GM12878 (cell line): ENCODE measurements at regions not wholly inside any gene's neighbourhood (a gene's known extent, or its start where the extent isn't known, plus 50 kb on each side); places are given as distances from the start of the nearest gene placed in this dataset.

Experiments used
- ATAC-seq: fragments of 200-7000 bp; cut with Tn5 transposase; 3 replicates; pipeline ENCODE4 v1.9.1; 2020; ENCODE audit warnings: mild to moderate bottlenecking, moderate library complexity
- BruUV-seq: library from RNA; stranded (reverse); fragments of 400-500 nt; replicated peaks from 2 replicates; lab custom pipeline; 2021; lab: Mats Ljungman, UMichigan
- CTCF ChIA-PET: fragments of 300-600 bp; sonication (Branson Sonifier 250); formaldehyde crosslinking; extraction: SDS; loops from one replicate; lab custom pipeline; 2021; ENCODE audit warnings: inconsistent platforms; lab: Yijun Ruan, JAX
- POLR2A ChIA-PET: fragments of 350-600 bp; formaldehyde crosslinking; extraction: SDS; loops from one replicate; lab custom pipeline; 2021; ENCODE audit warnings: inconsistent platforms; lab: Charles Lee
- RAD21 ChIA-PET: fragments of 300-600 bp; sonication (Branson Sonifier 250); formaldehyde crosslinking; loops from one replicate; lab custom pipeline; 2023; ENCODE audit warnings: antibody characterized with exemption; ENCODE audit not compliant: unreplicated experiment; lab: Charles Lee
- SMC1A ChIA-PET: fragments of 300-600 bp; sonication (Branson Sonifier 250); formaldehyde crosslinking; loops from one replicate; lab custom pipeline; 2023; ENCODE audit not compliant: unreplicated experiment, uncharacterized antibody; lab: Charles Lee
- DNase-seq: peaks from one replicate; pipeline ENCODE4 v3.0.0-alpha.2; 2011; ENCODE audit warnings: low read depth, low spot score
- FAIRE-seq: peaks from 3 replicates; lab custom pipeline; 2011; peaks lifted over from hg19 to GRCh38; lab: Jason Lieb, UNC
- H2AFZ ChIP-seq: 2 replicates; pipeline ENCODE4 v1.6.0; 2011; ENCODE audit warnings: low read depth, low read length, control low read depth; ENCODE audit not compliant: control insufficient read depth
- H3K27ac ChIP-seq: 2 replicates; pipeline ENCODE4 v1.5.1; 2011; ENCODE audit warnings: control low read depth; ENCODE audit not compliant: control insufficient read depth, insufficient read depth
- H3K27me3 ChIP-seq, 2 experiments: replicated peaks in 1 of 2; 2 replicates each; pipeline versions ENCODE4 v1.6.0 to v1.6.1; 2011; ENCODE audit warnings: low read length in 1 of 2; ENCODE audit not compliant: control insufficient read depth in 2 of 2, insufficient read depth in 2 of 2
- H3K36me3 ChIP-seq, 2 experiments: 2 replicates each; pipeline ENCODE4 v1.5.1; 2011; ENCODE audit warnings: low read length in 1 of 2; ENCODE audit not compliant: control insufficient read depth in 2 of 2, insufficient read depth in 2 of 2
- H3K4me1 ChIP-seq: 2 replicates; pipeline ENCODE4 v1.6.1; 2011; ENCODE audit warnings: mild to moderate bottlenecking, low read length, moderate library complexity, mixed read lengths; ENCODE audit not compliant: control insufficient read depth, insufficient read depth
- H3K4me2 ChIP-seq: 2 replicates; pipeline ENCODE4 v1.6.0; 2011; ENCODE audit warnings: control low read depth; ENCODE audit not compliant: control insufficient read depth, insufficient read depth
- H3K4me3 ChIP-seq: fragments of 200-600 bp; sonication (generic); 2 replicates; pipeline ENCODE4 v1.5.1; 2016
- H3K79me2 ChIP-seq: 2 replicates; pipeline ENCODE4 v1.6.0; 2011; ENCODE audit warnings: low read length; ENCODE audit not compliant: control insufficient read depth, insufficient read depth
- H3K9ac ChIP-seq: 2 replicates; pipeline ENCODE4 v1.8.0; 2011; ENCODE audit warnings: low read length, control low read depth, mixed read lengths; ENCODE audit not compliant: control insufficient read depth, insufficient read depth
- H3K9me3 ChIP-seq: replicated peaks from 3 replicates; pipeline ENCODE4 v1.5.1; 2011; ENCODE audit warnings: mild to moderate bottlenecking, low read length; ENCODE audit not compliant: control insufficient read depth, insufficient read depth
- H4K20me1 ChIP-seq: 2 replicates; pipeline ENCODE4 v1.6.0; 2011; ENCODE audit not compliant: control insufficient read depth, insufficient read depth
- ATF3 ChIP-seq: IDR thresholded peaks from 2 replicates; pipeline ENCODE4 v1.6.1; 2011; ENCODE audit warnings: low read depth, mild to moderate bottlenecking, low read length, moderate library complexity, borderline replicate concordance; ENCODE audit errors: extremely low read depth
- ATF7 ChIP-seq: fragments of 450-650 bp; IDR thresholded peaks from 2 replicates; pipeline ENCODE4 v1.6.1; 2016; ENCODE audit warnings: low read depth, mild to moderate bottlenecking
- BHLHE40 ChIP-seq, 2 experiments: fragments of 450-650 bp in 1 of 2; IDR thresholded peaks; 2 replicates each; pipeline ENCODE4 v1.6.1; 2011 to 2017; ENCODE audit warnings: low read depth in 2 of 2, borderline replicate concordance in 1 of 2, improper control_type of control experiment in 1 of 2, low read length in 1 of 2, mild to moderate bottlenecking in 1 of 2
- CEBPZ ChIP-seq: fragments of 150-350 bp; IDR thresholded peaks from 2 replicates; pipeline ENCODE4 v1.6.1; 2016; ENCODE audit warnings: low read depth, low read length
- CHD4 ChIP-seq: fragments of 200-600 bp; sonication (generic); IDR thresholded peaks from 2 replicates; pipeline ENCODE4 v1.6.1; 2016; ENCODE audit warnings: mild to moderate bottlenecking
- DPF2 ChIP-seq: fragments of 450-650 bp; IDR thresholded peaks from 2 replicates; pipeline ENCODE4 v1.6.1; 2017; ENCODE audit warnings: mild to moderate bottlenecking
- ETV6 ChIP-seq, 2 experiments: fragments of 450-650 bp in 1 of 2; IDR thresholded peaks in 1 of 2; conservative IDR thresholded peaks in 1 of 2; 2 replicates each; pipeline ENCODE4 v1.6.1; 2014; ENCODE audit warnings: antibody characterized with exemption in 1 of 2, borderline replicate concordance in 1 of 2, low read depth in 1 of 2, mild to moderate bottlenecking in 1 of 2, moderate library complexity in 1 of 2
- FOXK2 ChIP-seq: fragments of 450-650 bp; IDR thresholded peaks from 2 replicates; pipeline ENCODE4 v1.6.1; 2017; ENCODE audit warnings: mild to moderate bottlenecking, moderate library complexity
- GABPA ChIP-seq: IDR thresholded peaks from 2 replicates; pipeline ENCODE4 v1.6.1; 2014; ENCODE audit warnings: antibody characterized with exemption, low read depth, mild to moderate bottlenecking, inconsistent platforms
- HDAC6 ChIP-seq: fragments of 200-600 bp; sonication (generic); IDR thresholded peaks from one replicate; pipeline ENCODE4 v1.8.0; 2017; ENCODE audit warnings: antibody characterized with exemption; ENCODE audit not compliant: unreplicated experiment
- LARP7 ChIP-seq: fragments of 450-650 bp; IDR thresholded peaks from 2 replicates; pipeline ENCODE4 v1.6.1; 2017; ENCODE audit warnings: mild to moderate bottlenecking
- WGBS: methylation state at CpG from one replicate; pipeline ENCODE4 v1.1.6; 2016; ENCODE audit warnings: low lambda C conversion rate; ENCODE audit not compliant: insufficient replicate concordance, insufficient coverage; ENCODE audit errors: missing lambda C conversion rate; 5-methylcytosine and 5-hydroxymethylcytosine counted together
- in situ Hi-C: fragments of 300-500 bp; cut with MboI; formaldehyde crosslinking; loops from 9 replicates; pipeline ENCODE4 v1.14.3; 2018; ENCODE audit warnings: mixed read lengths
- intact Hi-C: fragments of 100-400 bp; cut with micrococcal nuclease; formaldehyde crosslinking; loops from one replicate; pipeline ENCODE4 v1.14.2; 2022; ENCODE audit not compliant: unreplicated experiment

- no peak for TF ChIP-seq BHLHE40 (IDR thresholded peaks at IDR 0.05; ENCODE audit: borderline replicate concordance in 1 of 2, low read depth in 2 of 2, low read length in 1 of 2)
- no peak for TF ChIP-seq ATF7
- no peak for TF ChIP-seq HDAC6
- TF ChIP-seq GABPA, result no peak
- TF ChIP-seq LARP7, result no peak
- TF ChIP-seq ATF3, result no peak
- no peak for TF ChIP-seq CHD4
- TF ChIP-seq, all 136 proteins: peak for 0
These were observed 226.9 kb downstream of the ADAMTS9 start (continued) for GRCh38 chr3:64460877-64461276.

GRCh38 chr3:64460141-64460730 is 227.6 kb downstream of the ADAMTS9 start:
- Histone ChIP-seq H3K27ac (no peak overlapping the region), H3K36me3 (no peaks in the 10 kb centered on the region), H3K4me3 (no peak overlapping the region), H3K9me3 (no peaks in the 10 kb centered on the region), H3K27me3 (no peaks in the 10 kb centered on the region), H3K79me2 (no peaks in the 10 kb centered on the region), H2AFZ (no peak overlapping the region), H3K4me1 (no peaks in the 10 kb centered on the region), H3K9ac (no peak overlapping the region), H3K4me2 (no peak overlapping the region), H4K20me1 (no peaks in the 10 kb centered on the region)
- BruUV-seq, result no TSS peak
- ChIA-PET RAD21 (interaction anchor here (0.7 to 1.5 kb wide), 4 partner anchors 10 to 241 kb away, joined by 3 to 6 read pairs (median 3); no protein-coding TSS in a partner anchor), CTCF (interaction anchor here (0.7 to 7.8 kb wide), 3 partner anchors 9 to 40 kb away, joined by 3 to 49 read pairs (median 4); no protein-coding TSS in a partner anchor), POLR2A (interaction anchor here (0.6 kb wide), 1 partner anchor 357 kb away, joined by 3 read pairs; no protein-coding TSS in a partner anchor), SMC1A (interaction anchor here (0.6 to 3.6 kb wide), 3 partner anchors 10 to 436 kb away, joined by 3 to 21 read pairs (median 5); no protein-coding TSS in a partner anchor)
- no peak for DNase-seq
- 25% methylated on average over 1 of the region's 1 CpG for WGBS
- no peak for FAIRE-seq
- no peak for ATAC-seq
- in situ Hi-C loops (no loop called here), intact Hi-C loops (loop anchor here (5.0 kb wide), 1 partner anchor 58 kb away; no protein-coding TSS in a partner anchor)
- TF ChIP-seq CEBPZ (no peak), DPF2 (no peak), ETV6 (conservative IDR thresholded peaks at IDR 0.05 in 1 of 2, IDR thresholded peaks at IDR 0.05 in 1 of 2; ENCODE audit: borderline replicate concordance in 1 of 2, low read depth in 1 of 2) (0 out of 4 replicates have a peak, but pooled peaks of 1 of the 2 experiments have one; percentile 38), FOXK2 (no peak)
